Fibroblast of lung (primary cell): ENCODE measurements at regions not wholly inside any gene's neighbourhood (a gene's known extent, or its start where the extent isn't known, plus 50 kb on each side); places are given as distances from the start of the nearest gene placed in this dataset.

Source experiments
- EZH2 ChIP-seq: IDR thresholded peaks from 2 replicates; pipeline ENCODE4 v1.5.1; 2012; ENCODE audit warnings: low read length, control low read depth, mild to moderate bottlenecking; ENCODE audit errors: missing control alignments
- TF ChIP-seq, protein P1 (sequence below), 2 donors: IDR thresholded peaks in 1 of 2; conservative IDR thresholded peaks in 1 of 2; 1 replicate in 1 of 2; 2 replicates in 1 of 2; pipeline ENCODE4 v1.5.1; 2011 to 2012; ENCODE audit warnings: low read length in 2 of 2, control low read depth in 1 of 2, inconsistent platforms in 1 of 2, low read depth in 1 of 2, mild to moderate bottlenecking in 1 of 2

DNA sequence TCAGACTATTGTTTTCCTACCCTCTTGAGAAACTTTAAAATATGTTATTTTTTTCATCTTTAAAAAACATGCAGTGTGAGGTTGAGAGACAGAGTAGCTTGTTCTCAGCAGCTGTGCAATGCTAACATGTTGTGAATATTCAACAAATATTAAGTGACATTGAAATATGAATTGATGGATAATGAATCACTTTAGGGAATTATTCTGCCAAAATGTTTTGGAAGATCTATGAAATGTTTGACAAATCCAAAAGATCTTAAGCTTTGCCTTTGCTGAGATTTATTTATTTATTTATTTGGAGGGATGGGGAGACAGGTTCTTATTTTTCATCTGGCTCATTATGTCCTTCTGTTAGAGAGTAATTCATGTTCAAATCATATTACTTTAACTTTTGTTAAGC lies 680.1 kb upstream of the CXADR start:
- TF ChIP-seq EZH2: no peak
- TF ChIP-seq, protein P1, sequence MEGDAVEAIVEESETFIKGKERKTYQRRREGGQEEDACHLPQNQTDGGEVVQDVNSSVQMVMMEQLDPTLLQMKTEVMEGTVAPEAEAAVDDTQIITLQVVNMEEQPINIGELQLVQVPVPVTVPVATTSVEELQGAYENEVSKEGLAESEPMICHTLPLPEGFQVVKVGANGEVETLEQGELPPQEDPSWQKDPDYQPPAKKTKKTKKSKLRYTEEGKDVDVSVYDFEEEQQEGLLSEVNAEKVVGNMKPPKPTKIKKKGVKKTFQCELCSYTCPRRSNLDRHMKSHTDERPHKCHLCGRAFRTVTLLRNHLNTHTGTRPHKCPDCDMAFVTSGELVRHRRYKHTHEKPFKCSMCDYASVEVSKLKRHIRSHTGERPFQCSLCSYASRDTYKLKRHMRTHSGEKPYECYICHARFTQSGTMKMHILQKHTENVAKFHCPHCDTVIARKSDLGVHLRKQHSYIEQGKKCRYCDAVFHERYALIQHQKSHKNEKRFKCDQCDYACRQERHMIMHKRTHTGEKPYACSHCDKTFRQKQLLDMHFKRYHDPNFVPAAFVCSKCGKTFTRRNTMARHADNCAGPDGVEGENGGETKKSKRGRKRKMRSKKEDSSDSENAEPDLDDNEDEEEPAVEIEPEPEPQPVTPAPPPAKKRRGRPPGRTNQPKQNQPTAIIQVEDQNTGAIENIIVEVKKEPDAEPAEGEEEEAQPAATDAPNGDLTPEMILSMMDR (conservative IDR thresholded peaks at IDR 0.05 in 1 of 2, IDR thresholded peaks at IDR 0.05 in 1 of 2; ENCODE audit: low read depth in 1 of 2, low read length in 2 of 2): no peak
